Omental fat pad (tissue), 3 donors: ENCODE measurements at regions not wholly inside any gene's neighbourhood (a gene's known extent, or its start where the extent isn't known, plus 50 kb on each side); places are given as distances from the start of the nearest gene placed in this dataset.

Experiments
- ATAC-seq: fragments of 150-250 bp; one replicate; pipeline ENCODE4 v1.9.1; 2016; ENCODE audit warnings: mild to moderate bottlenecking, moderate library complexity; ENCODE audit not compliant: low FRiP score
- DNase-seq: peaks from one replicate; pipeline ENCODE4 v3.0.0-alpha.2; 2019; ENCODE audit warnings: low spot score
- TF ChIP-seq, protein P1 (sequence below), 3 donors: fragments of 450-650 bp; IDR thresholded peaks; one replicate each; pipeline ENCODE4 v1.5.1; 2016 to 2017; ENCODE audit warnings: antibody characterized with exemption in 3 of 3, mild to moderate bottlenecking in 3 of 3, moderate library complexity in 2 of 3

DNA sequence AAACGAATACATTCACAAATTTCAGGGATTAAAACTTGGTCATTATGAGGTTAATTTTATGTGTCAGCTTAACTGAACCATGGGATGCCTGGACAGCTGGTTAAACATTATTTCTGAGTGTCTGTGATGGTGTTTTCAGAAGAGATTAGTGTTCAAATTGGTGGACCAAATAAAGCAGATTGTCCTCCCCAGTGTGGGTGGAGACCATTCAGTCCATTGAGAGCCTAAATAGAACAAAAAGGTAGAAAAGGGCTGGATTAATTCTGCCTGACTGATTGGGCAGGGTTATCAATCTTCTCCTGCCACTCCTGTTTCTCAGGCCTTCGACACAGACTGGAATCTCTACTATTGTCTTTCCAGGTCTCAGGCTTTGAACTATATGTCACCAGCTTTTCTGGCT lies 203.8 kb upstream of the SLITRK6 start:
- DNase-seq (no peak), ATAC-seq (no peak)
- TF ChIP-seq, protein P1, sequence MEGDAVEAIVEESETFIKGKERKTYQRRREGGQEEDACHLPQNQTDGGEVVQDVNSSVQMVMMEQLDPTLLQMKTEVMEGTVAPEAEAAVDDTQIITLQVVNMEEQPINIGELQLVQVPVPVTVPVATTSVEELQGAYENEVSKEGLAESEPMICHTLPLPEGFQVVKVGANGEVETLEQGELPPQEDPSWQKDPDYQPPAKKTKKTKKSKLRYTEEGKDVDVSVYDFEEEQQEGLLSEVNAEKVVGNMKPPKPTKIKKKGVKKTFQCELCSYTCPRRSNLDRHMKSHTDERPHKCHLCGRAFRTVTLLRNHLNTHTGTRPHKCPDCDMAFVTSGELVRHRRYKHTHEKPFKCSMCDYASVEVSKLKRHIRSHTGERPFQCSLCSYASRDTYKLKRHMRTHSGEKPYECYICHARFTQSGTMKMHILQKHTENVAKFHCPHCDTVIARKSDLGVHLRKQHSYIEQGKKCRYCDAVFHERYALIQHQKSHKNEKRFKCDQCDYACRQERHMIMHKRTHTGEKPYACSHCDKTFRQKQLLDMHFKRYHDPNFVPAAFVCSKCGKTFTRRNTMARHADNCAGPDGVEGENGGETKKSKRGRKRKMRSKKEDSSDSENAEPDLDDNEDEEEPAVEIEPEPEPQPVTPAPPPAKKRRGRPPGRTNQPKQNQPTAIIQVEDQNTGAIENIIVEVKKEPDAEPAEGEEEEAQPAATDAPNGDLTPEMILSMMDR (IDR thresholded peaks at IDR 0.05) = no peak

DNA sequence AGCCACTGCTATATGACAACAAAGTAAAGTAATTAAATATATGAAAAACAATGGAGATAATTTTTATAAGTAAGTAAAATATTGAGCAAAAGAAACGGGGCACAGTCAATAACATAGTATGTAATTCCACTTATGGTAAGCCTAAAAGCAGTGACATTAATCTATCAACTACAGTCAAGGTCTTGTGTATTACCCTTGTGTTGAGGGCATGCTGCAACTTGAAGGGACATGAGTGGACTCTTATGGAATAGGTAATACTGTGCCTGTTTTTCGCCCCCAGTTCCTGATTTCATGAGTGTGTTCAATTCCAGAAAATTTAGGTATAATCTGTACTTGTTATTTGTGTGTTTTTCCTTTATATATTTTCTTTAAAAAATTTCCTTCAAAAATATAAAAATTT lies 201.3 kb upstream of the SLITRK6 start:
- ATAC-seq (no peak), DNase-seq (no peak)
- TF ChIP-seq, protein P1 (IDR thresholded peaks at IDR 0.05) = no peak

DNA sequence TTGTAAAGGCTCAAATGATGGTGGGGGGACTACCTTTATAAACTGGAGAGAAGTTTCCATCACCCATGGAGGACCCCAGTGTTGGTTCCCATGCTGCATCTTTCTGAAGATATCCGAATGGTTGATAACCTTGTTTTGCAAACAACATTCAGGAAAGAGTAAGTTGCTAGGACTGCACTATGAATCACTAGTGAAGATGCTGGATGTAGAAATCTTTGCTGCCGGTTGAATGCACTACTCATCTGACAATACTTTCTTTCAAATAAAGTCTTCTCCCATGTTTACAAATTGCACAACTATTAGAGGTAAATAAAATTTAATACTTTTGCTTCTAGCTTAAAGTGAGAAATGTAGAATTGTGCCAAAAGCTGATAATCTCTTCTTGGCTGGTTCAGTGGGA lies 198.4 kb upstream of the SLITRK6 start:
- ATAC-seq = no peak
- TF ChIP-seq, protein P1 (IDR thresholded peaks at IDR 0.05) = no peak
- DNase-seq = no peak

DNA sequence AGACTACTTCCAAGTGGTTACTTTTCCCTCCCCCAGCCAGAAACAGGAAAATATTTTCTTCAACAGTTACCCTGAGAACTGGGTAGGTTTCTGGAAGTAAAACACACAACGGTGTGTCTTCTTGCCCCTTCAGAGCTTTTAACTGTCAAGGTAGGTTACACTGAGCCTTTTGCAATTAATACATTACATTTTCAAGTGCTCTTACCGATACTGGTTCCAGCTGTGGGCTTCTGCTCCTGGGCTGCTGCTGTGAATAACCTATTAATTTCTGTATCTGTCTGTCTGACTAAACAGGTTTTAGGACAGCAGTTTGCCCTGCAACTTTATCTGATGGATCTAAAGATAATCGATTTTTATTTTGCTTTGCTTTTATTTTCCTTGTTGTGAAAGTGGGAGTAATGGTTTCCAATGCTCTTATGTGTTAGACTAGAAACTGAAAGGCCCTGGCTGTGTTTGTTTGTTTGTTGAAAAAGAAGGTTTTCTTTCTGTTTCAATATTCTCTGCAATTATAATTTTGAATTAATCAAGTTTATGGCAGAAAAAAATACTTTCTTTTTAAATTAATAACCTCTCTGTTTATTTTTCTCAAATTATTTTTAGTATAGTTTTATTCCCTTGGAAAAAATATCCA lies 196.7 kb upstream of the SLITRK6 start:
- no peak for DNase-seq
- ATAC-seq = no peak
- TF ChIP-seq, protein P1 (IDR thresholded peaks at IDR 0.05) = no peak

DNA sequence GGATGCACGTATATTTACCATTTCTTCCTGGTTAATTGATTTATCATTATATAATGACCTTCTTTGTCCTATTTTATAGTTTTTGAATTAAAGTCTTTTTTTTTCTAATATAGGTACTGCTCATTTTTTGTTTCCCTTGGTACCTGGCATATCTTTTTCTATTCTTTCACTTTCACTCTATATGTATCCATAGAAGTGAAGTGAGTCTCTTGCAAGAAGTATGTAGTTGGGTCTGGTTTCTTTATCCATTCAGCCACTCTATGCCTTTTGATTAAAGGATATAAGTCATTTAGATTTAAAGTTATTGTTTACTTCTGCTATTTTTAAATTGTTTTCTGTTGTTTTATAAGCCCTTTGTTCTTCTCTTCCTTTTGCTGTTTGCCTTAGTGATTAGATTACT lies 194.3 kb upstream of the SLITRK6 start:
- DNase-seq (no peak), ATAC-seq (no peak)
- TF ChIP-seq, protein P1 (IDR thresholded peaks at IDR 0.05) = no peak

DNA sequence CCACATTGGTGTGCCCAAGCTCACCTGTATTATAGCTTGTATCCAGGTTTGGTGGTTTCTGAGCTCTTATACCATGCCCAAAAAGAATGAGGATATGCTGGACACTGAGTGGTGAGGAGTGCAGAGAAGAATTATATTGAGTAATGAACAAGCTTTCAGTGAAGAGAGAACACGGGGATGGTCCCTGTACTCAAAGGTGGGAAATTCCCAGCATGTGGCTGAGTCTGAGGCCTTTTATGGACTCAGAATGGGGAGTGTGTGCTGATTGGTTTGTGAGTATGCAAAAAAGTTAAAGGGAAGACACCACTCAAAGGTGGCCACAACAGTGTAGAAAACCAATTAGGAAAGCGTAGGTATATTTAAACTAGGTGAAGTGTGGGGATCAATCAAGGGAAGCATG lies 191.2 kb upstream of the SLITRK6 start:
- ATAC-seq (no peak), DNase-seq (no peak)
- TF ChIP-seq, protein P1 (IDR thresholded peaks at IDR 0.05) = no peak

DNA sequence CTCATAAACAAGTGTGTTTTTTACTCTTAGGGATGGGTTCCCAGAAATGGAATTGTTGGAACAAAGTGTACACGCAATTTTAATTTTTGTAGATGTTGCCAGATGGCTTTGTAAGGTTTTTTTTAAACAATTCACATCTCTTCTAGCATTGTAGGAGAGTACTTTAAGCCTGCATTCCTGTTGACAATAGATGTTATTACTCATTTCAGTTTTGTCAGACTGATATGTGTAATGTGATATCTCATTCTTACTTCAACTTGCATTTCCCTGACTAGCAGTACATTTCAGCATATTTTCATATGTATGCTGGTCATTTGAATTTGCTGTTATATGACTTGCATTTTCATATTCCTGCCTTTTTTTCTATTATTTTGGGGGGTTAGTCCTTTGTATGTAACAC lies 186.6 kb upstream of the SLITRK6 start:
- DNase-seq = no peak
- TF ChIP-seq, protein P1 (IDR thresholded peaks at IDR 0.05) = no peak

More for the DNA sequence above, 186.6 kb upstream of the SLITRK6 start:
- ATAC-seq = no peak
